SK-N-SH treated with all-trans-retinoic acid at 6 μM for 48 hours (cell line): ENCODE measurements at regions not wholly inside any gene's neighbourhood (a gene's known extent, or its start where the extent isn't known, plus 50 kb on each side); places are given as distances from the start of the nearest gene placed in this dataset.

Experiments used
- ATAC-seq: fragments of 200-7000 bp; cut with Tn5 transposase; 3 replicates; pipeline ENCODE4 v1.9.1; 2020; ENCODE audit warnings: mild to moderate bottlenecking, moderate library complexity
- ARNTL ChIP-seq: fragments of 450-650 bp; formaldehyde crosslinking; IDR thresholded peaks from 2 replicates; pipeline ENCODE4 v1.5.0; 2020; ENCODE audit warnings: low read depth, mild to moderate bottlenecking, moderate library complexity, borderline replicate concordance
- BACH2 ChIP-seq: fragments of 250-450 bp; sonication (Bioruptor Pico); IDR thresholded peaks from 2 replicates; pipeline ENCODE4 v1.9.0; 2021; ENCODE audit warnings: mild to moderate bottlenecking, borderline replicate concordance
- CREB5 ChIP-seq: fragments of 250-450 bp; sonication (Bioruptor Pico); IDR thresholded peaks from 2 replicates; pipeline ENCODE4 v1.5.1; 2020; ENCODE audit warnings: low read depth, mild to moderate bottlenecking, moderate library complexity
- CSDC2 ChIP-seq: fragments of 250-450 bp; sonication (Bioruptor Pico); IDR thresholded peaks from 2 replicates; pipeline ENCODE4 v1.5.0; 2020; ENCODE audit warnings: mild to moderate bottlenecking, moderate library complexity
- CSRNP3 ChIP-seq: fragments of 250-450 bp; sonication (Bioruptor Pico); IDR thresholded peaks from 2 replicates; pipeline ENCODE4 v1.5.1; 2021; ENCODE audit warnings: mild to moderate bottlenecking, moderate library complexity
- ESRRG ChIP-seq: fragments of 250-450 bp; sonication (Bioruptor Pico); IDR thresholded peaks from 2 replicates; pipeline ENCODE4 v1.6.1; 2021; ENCODE audit warnings: mild to moderate bottlenecking
- GLIS3 ChIP-seq: fragments of 250-450 bp; sonication (Bioruptor Pico); IDR thresholded peaks from 2 replicates; pipeline ENCODE4 v1.5.0; 2020; ENCODE audit warnings: mild to moderate bottlenecking, moderate library complexity
- ISL1 ChIP-seq: fragments of 250-450 bp; sonication (Bioruptor Pico); IDR thresholded peaks from 2 replicates; pipeline ENCODE4 v2.1.2; 2022; ENCODE audit warnings: mild to moderate bottlenecking, moderate library complexity
- PATZ1 ChIP-seq: fragments of 250-450 bp; sonication (Bioruptor Pico); IDR thresholded peaks from 2 replicates; pipeline ENCODE4 v1.8.0; 2020; ENCODE audit warnings: mild to moderate bottlenecking, moderate library complexity, borderline replicate concordance
- POU6F1 ChIP-seq: fragments of 250-450 bp; sonication (Bioruptor Pico); IDR thresholded peaks from 2 replicates; pipeline ENCODE4 v1.8.0; 2021; ENCODE audit warnings: low read depth, mild to moderate bottlenecking, moderate library complexity, borderline replicate concordance
- PPARA ChIP-seq: fragments of 250-450 bp; sonication (Bioruptor Pico); IDR thresholded peaks from 2 replicates; pipeline ENCODE4 v1.5.0; 2020; ENCODE audit warnings: mild to moderate bottlenecking, borderline replicate concordance
- RARB ChIP-seq: fragments of 250-450 bp; sonication (Bioruptor Pico); IDR thresholded peaks from 2 replicates; pipeline ENCODE4 v1.8.0; 2021; ENCODE audit warnings: mild to moderate bottlenecking, moderate library complexity
- SNAI2 ChIP-seq: fragments of 250-450 bp; sonication (Bioruptor Pico); IDR thresholded peaks from 2 replicates; pipeline ENCODE4 v1.5.0; 2020; ENCODE audit warnings: mild to moderate bottlenecking, moderate library complexity
- TCF4 ChIP-seq: fragments of 250-450 bp; sonication (Bioruptor Pico); IDR thresholded peaks from 2 replicates; pipeline ENCODE4 v1.8.0; 2021; ENCODE audit warnings: mild to moderate bottlenecking, moderate library complexity, borderline replicate concordance
- TOX ChIP-seq: fragments of 250-450 bp; sonication (Bioruptor Pico); IDR thresholded peaks from 2 replicates; pipeline ENCODE4 v1.8.0; 2021; ENCODE audit warnings: mild to moderate bottlenecking, moderate library complexity, borderline replicate concordance
- TSHZ2 ChIP-seq: fragments of 250-450 bp; sonication (Bioruptor Pico); IDR thresholded peaks from 2 replicates; pipeline ENCODE4 v1.5.0; 2020; ENCODE audit warnings: mild to moderate bottlenecking, moderate library complexity
- ZC3H10 ChIP-seq: fragments of 250-450 bp; sonication (Bioruptor Pico); IDR thresholded peaks from 2 replicates; pipeline ENCODE4 v1.5.1; 2021; ENCODE audit warnings: mild to moderate bottlenecking, moderate library complexity
- ZFP3 ChIP-seq: fragments of 250-450 bp; sonication (Bioruptor Pico); IDR thresholded peaks from 2 replicates; pipeline ENCODE4 v1.5.0; 2020; ENCODE audit warnings: mild to moderate bottlenecking, moderate library complexity
- ZFP30 ChIP-seq: fragments of 450-650 bp; formaldehyde crosslinking; IDR thresholded peaks from 2 replicates; pipeline ENCODE4 v1.5.0; 2022; ENCODE audit warnings: mild to moderate bottlenecking, moderate library complexity
- ZNF565 ChIP-seq: fragments of 450-650 bp; formaldehyde crosslinking; conservative IDR thresholded peaks from 2 replicates; pipeline ENCODE4 v1.5.0; 2020; ENCODE audit warnings: low read depth, mild to moderate bottlenecking, moderate library complexity
- ZNF70 ChIP-seq: fragments of 450-650 bp; formaldehyde crosslinking; IDR thresholded peaks from 2 replicates; pipeline ENCODE4 v1.5.0; 2020; ENCODE audit warnings: mild to moderate bottlenecking, moderate library complexity
- ZNF8 ChIP-seq: fragments of 450-650 bp; formaldehyde crosslinking; IDR thresholded peaks from 2 replicates; pipeline ENCODE4 v1.5.0; 2020; ENCODE audit warnings: mild to moderate bottlenecking, moderate library complexity

- TF ChIP-seq ESRRG (CRISPR knock-in tag): no peak
- TF ChIP-seq ZNF8: no peak
- no peak for TF ChIP-seq TCF4 (CRISPR knock-in tag)
- TF ChIP-seq CSRNP3 (CRISPR knock-in tag): no peak
- no peak for TF ChIP-seq PATZ1 (CRISPR knock-in tag)
- TF ChIP-seq TSHZ2 (CRISPR knock-in tag): no peak
- no peak for TF ChIP-seq TOX
- no peak for TF ChIP-seq ZC3H10 (CRISPR knock-in tag)
- no peak for TF ChIP-seq ARNTL (CRISPR knock-in tag)
- no peak for TF ChIP-seq RARB (CRISPR knock-in tag)
- TF ChIP-seq ISL1 (CRISPR knock-in tag): no peak
- TF ChIP-seq GLIS3 (CRISPR knock-in tag): no peak
- no peak for TF ChIP-seq ZNF70
- no peak for TF ChIP-seq POU6F1 (CRISPR knock-in tag)
- TF ChIP-seq PPARA (CRISPR knock-in tag): no peak
- no peak for TF ChIP-seq BACH2 (CRISPR knock-in tag)
- TF ChIP-seq CREB5 (CRISPR knock-in tag): no peak
- TF ChIP-seq ZNF565 (CRISPR knock-in tag): no peak
- no peak for TF ChIP-seq CSDC2
- no peak for TF ChIP-seq ZFP3
Measured at GRCh38 chr22:22835771-22836291, 51.8 kb upstream of the IGLL5 start.

GRCh38 chr22:22836635-22837034, 51.0 kb upstream of the IGLL5 start:
- no peak for ATAC-seq
- no peak for TF ChIP-seq ESRRG (CRISPR knock-in tag)
- TF ChIP-seq CSDC2: no peak
- no peak for TF ChIP-seq ZFP30 (CRISPR knock-in tag)
- TF ChIP-seq PATZ1 (CRISPR knock-in tag): no peak
- no peak for TF ChIP-seq SNAI2
- TF ChIP-seq, all 23 proteins: peak for 0

More at GRCh38 chr22:22835771-22836291, 51.8 kb upstream of the IGLL5 start:
- ATAC-seq: no peak
